HEK293T (cell line): ENCODE measurements at regions not wholly inside any gene's neighbourhood (a gene's known extent, or its start where the extent isn't known, plus 50 kb on each side); places are given as distances from the start of the nearest gene placed in this dataset.

Experiments
- CTCF ChIA-PET: fragments of 350-600 bp; formaldehyde crosslinking; extraction: SDS; loops from one replicate; lab custom pipeline; 2021; ENCODE audit warnings: antibody characterized with exemption, inconsistent platforms; lab: Yijun Ruan, JAX
- POLR2A ChIA-PET: fragments of 350-600 bp; formaldehyde crosslinking; extraction: SDS; loops from one replicate; lab custom pipeline; 2020; ENCODE audit warnings: antibody characterized with exemption, inconsistent platforms; lab: Yijun Ruan, JAX
- DNase-seq: peaks from one replicate; pipeline ENCODE4 v3.0.0; 2012; ENCODE audit warnings: mixed read lengths; ENCODE audit errors: extremely low spot score
- ARNT ChIP-seq: fragments of 450-650 bp; IDR thresholded peaks from 2 replicates; pipeline ENCODE4 v1.6.1; 2017; ENCODE audit warnings: mild to moderate bottlenecking
- BHLHE40 ChIP-seq: fragments of 450-650 bp; IDR thresholded peaks from 2 replicates; pipeline ENCODE4 v1.6.1; 2016; ENCODE audit warnings: mild to moderate bottlenecking, moderate library complexity, borderline replicate concordance
- CTBP1 ChIP-seq: fragments of 450-650 bp; IDR thresholded peaks from 2 replicates; pipeline ENCODE4 v1.6.1; 2016; ENCODE audit warnings: borderline replicate concordance
- ELF4 ChIP-seq: fragments of 450-650 bp; IDR thresholded peaks from 2 replicates; pipeline ENCODE4 v1.6.1; 2017; ENCODE audit warnings: antibody characterized with exemption
- FOXA1 ChIP-seq: fragments of 450-650 bp; IDR thresholded peaks from 2 replicates; pipeline ENCODE4 v1.6.1; 2016; ENCODE audit warnings: mild to moderate bottlenecking
- FOXK2 ChIP-seq: fragments of 450-650 bp; IDR thresholded peaks from 2 replicates; pipeline ENCODE4 v1.6.1; 2016; ENCODE audit warnings: mild to moderate bottlenecking
- FOXM1 ChIP-seq: fragments of 450-650 bp; IDR thresholded peaks from 2 replicates; pipeline ENCODE4 v1.6.1; 2017; ENCODE audit warnings: mild to moderate bottlenecking, borderline replicate concordance
- HDGF ChIP-seq: fragments of 450-650 bp; IDR thresholded peaks from 2 replicates; pipeline ENCODE4 v1.6.1; 2017; ENCODE audit warnings: antibody characterized with exemption, borderline replicate concordance
- L3MBTL2 ChIP-seq: fragments of 450-650 bp; conservative IDR thresholded peaks from 2 replicates; pipeline ENCODE4 v1.6.1; 2016; ENCODE audit warnings: mild to moderate bottlenecking
- LEF1 ChIP-seq: fragments of 450-650 bp; IDR thresholded peaks from 2 replicates; pipeline ENCODE4 v1.6.1; 2017; ENCODE audit warnings: mild to moderate bottlenecking, borderline replicate concordance
- NFRKB ChIP-seq: fragments of 450-650 bp; IDR thresholded peaks from 2 replicates; pipeline ENCODE4 v1.6.1; 2016; ENCODE audit warnings: mild to moderate bottlenecking, moderate library complexity
- PKNOX1 ChIP-seq: fragments of 450-650 bp; IDR thresholded peaks from 2 replicates; pipeline ENCODE4 v1.6.1; 2016
- SP1 ChIP-seq: fragments of 450-650 bp; IDR thresholded peaks from 2 replicates; pipeline ENCODE4 v1.6.1; 2017
- SUZ12 ChIP-seq: fragments of 450-650 bp; IDR thresholded peaks from 2 replicates; pipeline ENCODE4 v1.6.1; 2016; ENCODE audit warnings: mild to moderate bottlenecking
- TARDBP ChIP-seq: fragments of 450-650 bp; IDR thresholded peaks from 2 replicates; pipeline ENCODE4 v1.6.1; 2016
- ZNF384 ChIP-seq: fragments of 450-650 bp; IDR thresholded peaks from 2 replicates; pipeline ENCODE4 v1.6.1; 2016

DNA sequence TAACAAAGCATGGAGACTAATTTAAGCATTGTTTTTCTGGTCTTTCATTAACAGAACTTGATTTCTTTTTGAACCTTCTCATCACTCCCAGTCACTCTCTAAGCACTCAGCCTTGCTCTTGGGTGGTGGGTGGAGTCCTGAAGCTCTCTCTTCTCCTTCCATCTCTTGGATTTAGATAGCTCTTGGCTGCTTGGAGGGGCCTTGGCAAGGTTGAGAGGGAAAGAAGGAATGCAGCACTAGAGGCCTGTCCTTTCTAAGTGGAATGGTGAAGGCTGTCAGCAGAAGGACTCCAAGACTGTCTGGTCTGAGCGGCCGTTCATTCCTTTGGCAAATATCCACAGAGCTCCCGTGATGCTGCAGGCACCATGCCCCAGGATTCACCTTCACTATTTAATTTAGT lies 168.6 kb upstream of the E2F8 start:
- POLR2A ChIA-PET = interaction anchor here (0.9 kb wide), 1 partner anchor 13 kb away, joined by 3 read pairs; no protein-coding TSS in a partner anchor

DNA sequence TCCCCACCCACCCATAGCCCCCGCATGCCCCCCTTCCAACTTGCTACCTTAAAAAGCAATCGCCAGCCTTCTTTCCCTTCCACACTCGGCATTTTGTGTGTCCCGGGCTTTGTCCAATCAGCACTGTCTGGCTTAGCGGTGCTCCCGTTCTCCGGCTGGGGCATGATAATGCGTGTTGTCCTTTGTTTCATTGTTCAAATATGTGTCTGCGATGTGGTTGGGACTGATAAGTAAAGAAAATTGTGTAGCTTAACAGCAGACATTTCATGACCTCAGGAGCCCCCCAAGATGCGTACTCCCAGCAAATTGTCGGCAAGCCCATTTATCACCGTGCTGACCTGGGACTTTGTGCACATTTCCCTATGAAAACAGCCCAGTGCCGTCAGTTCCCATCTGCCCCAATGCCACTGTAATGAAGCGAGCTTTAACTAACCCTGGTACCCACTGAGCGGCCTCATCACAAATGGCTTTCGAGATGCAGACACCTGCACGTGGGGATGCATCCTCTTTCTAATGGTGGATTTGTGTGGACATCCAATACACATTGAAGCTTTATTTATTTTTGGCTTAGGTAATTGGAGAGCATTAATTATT lies 167.0 kb upstream of the E2F8 start:
- ChIA-PET POLR2A (no interaction called here), CTCF (interaction anchor here (0.5 to 0.7 kb wide), 2 partner anchors 11 to 36 kb away, joined by 3 read pairs; no protein-coding TSS in a partner anchor)
- TF ChIP-seq FOXA1 = no peak
- TF ChIP-seq PKNOX1 = no peak
- TF ChIP-seq BHLHE40 = no peak
- no peak for TF ChIP-seq HDGF
- no peak for TF ChIP-seq ARNT
- TF ChIP-seq FOXM1 = no peak
- no peak for TF ChIP-seq SUZ12
- DNase-seq = no peak

More for the DNA sequence above, 168.6 kb upstream of the E2F8 start:
- no peak for DNase-seq
- CTCF ChIA-PET = no interaction called here
- TF ChIP-seq ELF4 = no peak
- TF ChIP-seq FOXM1 = no peak

DNA sequence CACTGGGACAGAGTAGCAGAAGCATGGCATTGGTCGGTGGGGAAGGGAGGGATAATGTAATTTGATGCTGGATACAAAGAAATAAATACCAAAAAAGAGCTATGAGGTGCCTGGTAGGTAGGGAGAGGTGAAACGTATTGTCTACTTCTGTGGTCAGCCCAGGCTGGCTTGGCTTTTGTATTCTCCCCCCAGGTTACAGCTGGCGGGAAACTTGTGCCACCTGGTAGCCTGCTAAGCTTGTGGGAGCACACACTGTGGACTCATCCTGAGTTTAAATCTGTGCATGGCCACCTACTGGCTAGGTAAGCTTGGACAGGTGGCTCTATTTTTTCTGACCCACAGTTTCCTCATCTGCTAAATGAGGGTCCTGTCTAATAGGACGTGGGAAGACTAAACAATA lies 165.2 kb upstream of the E2F8 start:
- ChIA-PET CTCF (no interaction called here), POLR2A (no interaction called here)
- no peak for TF ChIP-seq ARNT
- TF ChIP-seq NFRKB = no peak
- TF ChIP-seq L3MBTL2 = no peak
- no peak for DNase-seq

GRCh38 chr11:19404787-19405186 lies 164.0 kb upstream of the E2F8 start:
- no peak for TF ChIP-seq FOXK2
- TF ChIP-seq CTBP1 = no peak
- no peak for TF ChIP-seq HDGF
- TF ChIP-seq L3MBTL2 = no peak
- TF ChIP-seq NFRKB = no peak
- TF ChIP-seq ARNT = no peak
- POLR2A ChIA-PET = no interaction called here
- no peak for DNase-seq
- CTCF ChIA-PET = no interaction called here

DNA sequence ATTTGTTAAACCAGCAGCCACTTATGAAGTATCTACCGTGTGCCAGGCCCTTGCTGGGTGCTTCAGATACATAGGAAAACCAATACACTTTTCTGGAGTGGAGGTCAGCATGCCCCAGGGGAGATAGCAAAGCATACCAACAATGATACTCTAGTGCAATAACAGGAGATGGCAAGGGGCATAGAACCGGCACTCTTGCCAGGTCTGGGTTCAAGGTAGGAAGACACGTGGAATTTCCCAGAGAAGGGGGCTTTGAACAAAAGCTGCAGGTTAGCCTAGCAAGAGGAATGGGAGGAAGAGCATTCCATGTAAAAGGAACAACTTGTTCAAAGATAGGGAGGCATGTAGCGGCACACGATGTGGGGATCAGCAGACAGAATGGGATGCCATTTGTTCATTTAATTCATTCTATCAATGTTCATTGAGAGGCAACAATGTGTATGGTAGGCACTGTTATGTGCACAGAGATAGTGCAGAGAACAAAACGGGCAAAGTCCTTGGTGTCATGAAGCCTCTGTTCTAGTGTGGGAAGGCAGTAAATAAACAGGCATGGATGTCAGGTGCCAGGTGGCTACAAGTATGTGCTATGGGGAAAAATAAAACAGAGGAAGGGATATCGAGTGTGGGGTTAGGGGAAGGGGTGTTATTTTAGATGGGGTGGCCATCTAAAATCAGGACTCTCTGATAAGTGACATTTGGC lies 162.6 kb upstream of the E2F8 start:
- POLR2A ChIA-PET = no interaction called here
- CTCF ChIA-PET = no interaction called here

GRCh38 chr11:19400296-19400695 lies 159.6 kb upstream of the E2F8 start:
- no peak for TF ChIP-seq ELF4
- no peak for TF ChIP-seq TARDBP
- TF ChIP-seq SUZ12 = no peak
- no peak for TF ChIP-seq L3MBTL2
- no peak for TF ChIP-seq HDGF
- TF ChIP-seq ZNF384 = no peak
- no peak for TF ChIP-seq PKNOX1
- TF ChIP-seq ARNT = no peak
- TF ChIP-seq FOXA1 = no peak
- no peak for TF ChIP-seq SP1
- TF ChIP-seq NFRKB = no peak
- TF ChIP-seq LEF1 = no peak
- no peak for TF ChIP-seq BHLHE40
- ChIA-PET CTCF (no interaction called here), POLR2A (no interaction called here)
- no peak for DNase-seq

More for the DNA sequence above, 162.6 kb upstream of the E2F8 start:
- no peak for DNase-seq
- no peak for TF ChIP-seq L3MBTL2
- no peak for TF ChIP-seq ARNT
- no peak for TF ChIP-seq ZNF384
- TF ChIP-seq TARDBP = no peak
- TF ChIP-seq FOXA1 = no peak
- TF ChIP-seq SP1 = no peak
- TF ChIP-seq ELF4 = no peak
- TF ChIP-seq PKNOX1 = no peak
- no peak for TF ChIP-seq NFRKB
- TF ChIP-seq BHLHE40 = no peak
- no peak for TF ChIP-seq FOXK2
- TF ChIP-seq LEF1 = no peak
- no peak for TF ChIP-seq HDGF
- no peak for TF ChIP-seq SUZ12
- TF ChIP-seq FOXM1 = no peak
- no peak for TF ChIP-seq CTBP1

GRCh38 chr11:19398772-19399527 lies 158.2 kb upstream of the E2F8 start:
- POLR2A ChIA-PET = no interaction called here
- peak; percentile 9 for DNase-seq
- CTCF ChIA-PET = no interaction called here
- no peak for TF ChIP-seq FOXK2
